Esophagus muscularis mucosa (tissue), 4 donors: ENCODE measurements at regions not wholly inside any gene's neighbourhood (a gene's known extent, or its start where the extent isn't known, plus 50 kb on each side); places are given as distances from the start of the nearest gene placed in this dataset.

ENCODE experiments used
- DNase-seq: peaks from one replicate; pipeline ENCODE4 v3.0.0-alpha.2; 2017; ENCODE audit errors: extremely low spot score
- H3K27ac ChIP-seq, 4 donors: fragments of 200-600 bp; sonication (generic); replicated peaks in 1 of 4; 1 replicate in 3 of 4; 2 replicates in 1 of 4; pipeline ENCODE4 v1.5.1; 2016 to 2019; ENCODE audit warnings: mild to moderate bottlenecking in 1 of 4
- H3K27me3 ChIP-seq, 4 donors: fragments of 200-600 bp; sonication (generic); one replicate each; pipeline versions ENCODE4 v1.5.1 to v1.6.0; 2016 to 2019
- H3K36me3 ChIP-seq, 4 donors: fragments of 200-600 bp; sonication (generic); one replicate each; pipeline ENCODE4 v1.5.1; 2016 to 2019
- H3K4me1 ChIP-seq, 4 donors: fragments of 200-600 bp; sonication (generic); one replicate each; pipeline ENCODE4 v1.5.1; 2016 to 2019
- H3K4me3 ChIP-seq, 4 donors: fragments of 200-600 bp; sonication (generic); 1 replicate in 2 of 4; 2 replicates in 2 of 4; pipeline ENCODE4 v1.5.1; 2016 to 2019; ENCODE audit warnings: mild to moderate bottlenecking in 4 of 4, moderate library complexity in 1 of 4
- H3K9me3 ChIP-seq, 4 donors: fragments of 200-600 bp; sonication (generic); 1 replicate in 3 of 4; 2 replicates in 1 of 4; pipeline ENCODE4 v1.5.1; 2016 to 2019
- CTCF ChIP-seq, 3 experiments: fragments of 200-600 bp in 2 of 3; fragments of 450-650 bp in 1 of 3; sonication (generic) in 2 of 3; IDR thresholded peaks; one replicate each; pipeline ENCODE4 v1.5.1; 2017 to 2019; ENCODE audit warnings: antibody characterized with exemption in 3 of 3, mild to moderate bottlenecking in 2 of 3, moderate library complexity in 1 of 3
- EP300 ChIP-seq: sonication (generic); formaldehyde crosslinking; IDR thresholded peaks from one replicate; pipeline ENCODE4 v1.6.1; 2017; ENCODE audit warnings: antibody characterized with exemption
- POLR2A ChIP-seq: fragments of 450-650 bp; IDR thresholded peaks from one replicate; pipeline ENCODE4 v1.6.1; 2017; ENCODE audit warnings: antibody characterized with exemption, moderate library complexity, mild to moderate bottlenecking, low read depth
- POLR2AphosphoS5 ChIP-seq, 2 donors: sonication (generic); formaldehyde crosslinking; IDR thresholded peaks; one replicate each; pipeline ENCODE4 v1.6.1; 2017; ENCODE audit warnings: antibody characterized with exemption in 2 of 2
- WGBS: methylation state at CpG from one replicate; pipeline ENCODE4 v1.1.5; 2018; 5-methylcytosine and 5-hydroxymethylcytosine counted together
- intact Hi-C: fragments of 100-400 bp; cut with DNase I; formaldehyde crosslinking; loops from one replicate; pipeline ENCODE4 v1.15.1; 2023

- no peak overlapping the region for H3K27ac ChIP-seq
- TF ChIP-seq POLR2AphosphoS5 (IDR thresholded peaks at IDR 0.05) (no peak), CTCF (IDR thresholded peaks at IDR 0.05) (no peak), EP300 (no peak), POLR2A (no peak)
- WGBS: 59% methylated on average over 6 of the region's 6 CpGs
- no peaks in the 10 kb centered on the region for H3K36me3 ChIP-seq
- H3K4me3 ChIP-seq: no peak overlapping the region
- peaks cover 3 to 27% (median 16%) of the 10 kb centered on the region in 4 donors for H3K4me1 ChIP-seq
- H3K9me3 ChIP-seq: no peaks in the 10 kb centered on the region
- no peak for DNase-seq
- H3K27me3 ChIP-seq: no peaks in the 10 kb centered on the region
- intact Hi-C loops: no loop called here
Observed at GRCh38 chr2:196413821-196414274, 225.7 kb upstream of the CCDC150 start.

DNA sequence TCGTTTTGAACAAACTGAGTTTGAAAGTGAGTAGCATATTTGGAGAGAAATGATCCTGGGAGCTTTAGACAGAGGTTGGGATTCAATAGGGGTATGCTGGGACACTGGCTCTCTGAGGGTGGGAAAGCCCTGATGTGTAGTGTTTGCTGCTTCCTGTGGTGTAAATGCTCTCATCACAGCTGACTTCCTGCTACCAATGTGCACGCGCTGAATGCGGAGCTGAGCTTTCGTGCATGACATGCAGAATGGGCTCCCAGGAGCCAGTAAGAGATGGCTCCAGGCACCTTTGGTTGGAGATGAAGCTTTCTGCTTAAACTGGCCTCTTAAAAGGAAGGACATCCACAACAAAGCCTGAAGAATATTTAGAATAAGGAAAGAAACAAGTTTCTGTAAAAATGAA, 224.1 kb upstream of the CCDC150 start:
- Histone ChIP-seq H3K9me3 (no peaks in the 10 kb centered on the region), H3K4me3 (no peak overlapping the region), H3K27me3 (no peaks in the 10 kb centered on the region), H3K36me3 (no peaks in the 10 kb centered on the region), H3K4me1 (peaks cover 3 to 19% (median 12%) of the 10 kb centered on the region in 4 donors), H3K27ac (no peak overlapping the region)
- no peak for DNase-seq
- intact Hi-C loops: no loop called here
- 80% methylated on average over 5 of the region's 5 CpGs for WGBS
- TF ChIP-seq POLR2A (no peak), EP300 (no peak)

- no peak overlapping the region for H3K27ac ChIP-seq
- TF ChIP-seq POLR2AphosphoS5 (IDR thresholded peaks at IDR 0.05) (no peak), CTCF (IDR thresholded peaks at IDR 0.05) (no peak), EP300 (no peak), POLR2A (no peak)
- intact Hi-C loops: no loop called here
- DNase-seq: no peak
- H3K4me1 ChIP-seq: peaks cover 0 to 15% (median 10%) of the 10 kb centered on the region in 4 donors
- H3K9me3 ChIP-seq: no peaks in the 10 kb centered on the region
- 82% methylated on average over 3 of the region's 3 CpGs for WGBS
- H3K27me3 ChIP-seq: no peaks in the 10 kb centered on the region
- no peaks in the 10 kb centered on the region for H3K36me3 ChIP-seq
- H3K4me3 ChIP-seq: no peak overlapping the region
Observed at GRCh38 chr2:196420143-196420542, 219.4 kb upstream of the CCDC150 start.

GRCh38 chr2:196421880-196422279, 217.6 kb upstream of the CCDC150 start:
- H3K4me1 ChIP-seq: peaks cover 0 to 1% (median under 1%) of the 10 kb centered on the region in 4 donors
- intact Hi-C loops: no loop called here
- WGBS: 98% methylated on average over 3 of the region's 3 CpGs
- H3K36me3 ChIP-seq: no peaks in the 10 kb centered on the region
- H3K27me3 ChIP-seq: no peaks in the 10 kb centered on the region
- TF ChIP-seq CTCF (IDR thresholded peaks at IDR 0.05): no peak
- no peak for TF ChIP-seq POLR2A
- no peak for TF ChIP-seq POLR2AphosphoS5 (IDR thresholded peaks at IDR 0.05)
- TF ChIP-seq EP300: no peak
- no peak overlapping the region for H3K27ac ChIP-seq
- no peak overlapping the region for H3K4me3 ChIP-seq
- no peak for DNase-seq
- no peaks in the 10 kb centered on the region for H3K9me3 ChIP-seq

DNA sequence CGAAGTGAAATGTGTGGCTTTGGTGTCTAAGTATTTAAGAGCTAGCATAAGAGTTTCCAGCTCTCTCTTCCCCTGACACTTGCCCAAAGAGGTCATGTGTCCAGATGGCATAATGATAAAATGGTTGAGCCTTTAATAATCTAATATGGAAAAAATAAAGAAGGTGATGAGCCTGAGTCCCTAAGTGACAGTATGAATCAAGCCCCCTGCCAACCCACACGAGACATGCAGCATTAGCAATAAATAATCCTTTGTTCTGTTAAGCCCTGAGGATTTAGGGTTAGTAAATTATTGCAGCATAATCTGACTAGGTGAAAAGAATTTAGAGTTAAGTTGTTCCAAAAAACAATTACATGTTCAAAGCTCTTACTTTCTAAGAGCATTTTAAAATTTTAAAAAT, 217.2 kb upstream of the CCDC150 start:
- Histone ChIP-seq H3K9me3 (no peaks in the 10 kb centered on the region), H3K27ac (no peak overlapping the region), H3K4me1 (no peaks in the 10 kb centered on the region), H3K4me3 (no peak overlapping the region), H3K27me3 (no peaks in the 10 kb centered on the region), H3K36me3 (no peaks in the 10 kb centered on the region)
- intact Hi-C loops: no loop called here
- 85% methylated on average over 2 of the region's 2 CpGs for WGBS
- TF ChIP-seq CTCF (IDR thresholded peaks at IDR 0.05): no peak
- no peak for TF ChIP-seq POLR2AphosphoS5 (IDR thresholded peaks at IDR 0.05)
- no peak for TF ChIP-seq EP300
- no peak for TF ChIP-seq POLR2A
- no peak for DNase-seq
